Keratinocyte (primary cell): ENCODE measurements at regions not wholly inside any gene's neighbourhood (a gene's known extent, or its start where the extent isn't known, plus 50 kb on each side); places are given as distances from the start of the nearest gene placed in this dataset.

ENCODE experiments used
- DNase-seq: peaks from one replicate; pipeline ENCODE4 v3.0.0-alpha.2; 2011; ENCODE audit warnings: low read depth, missing footprints, low spot score
- FAIRE-seq: peaks from 2 replicates; lab custom pipeline; 2011; peaks lifted over from hg19 to GRCh38; lab: Jason Lieb, UNC
- H2AFZ ChIP-seq: 2 replicates; pipeline ENCODE4 v1.6.0; 2012; ENCODE audit warnings: low read length, control low read depth, inconsistent platforms; ENCODE audit not compliant: control insufficient read depth
- H3K27ac ChIP-seq: 2 replicates; pipeline ENCODE4 v1.5.1; 2011; ENCODE audit warnings: low read length; ENCODE audit not compliant: control insufficient read depth, insufficient read depth
- H3K27me3 ChIP-seq: 3 replicates; pipeline ENCODE4 v1.6.0; 2011; ENCODE audit warnings: low read length; ENCODE audit not compliant: control insufficient read depth, insufficient read depth; ENCODE audit errors: extremely low read depth
- H3K36me3 ChIP-seq, 2 experiments: 2 replicates in 1 of 2; 3 replicates in 1 of 2; pipeline ENCODE4 v1.5.1; 2011; ENCODE audit warnings: low read length in 2 of 2, mild to moderate bottlenecking in 1 of 2; ENCODE audit not compliant: control insufficient read depth in 2 of 2, insufficient read depth in 2 of 2; ENCODE audit errors: extremely low read depth in 1 of 2
- H3K4me1 ChIP-seq: 3 replicates; pipeline ENCODE4 v1.5.1; 2011; ENCODE audit warnings: low read length; ENCODE audit not compliant: control insufficient read depth, insufficient read depth; ENCODE audit errors: extremely low read depth
- H3K4me2 ChIP-seq: 3 replicates; pipeline ENCODE4 v1.6.0; 2011; ENCODE audit warnings: low read depth, low read length; ENCODE audit not compliant: control insufficient read depth, insufficient read depth; ENCODE audit errors: extremely low read depth
- H3K4me3 ChIP-seq, 3 experiments: fragments of 200-600 bp in 1 of 3; sonication (generic) in 1 of 3; 2 replicates in 2 of 3; 3 replicates in 1 of 3; pipeline ENCODE4 v1.5.1; 2011 to 2016; ENCODE audit warnings: low read length in 3 of 3, mild to moderate bottlenecking in 3 of 3, control low read depth in 2 of 3, inconsistent platforms in 1 of 3, low read depth in 1 of 3, mixed read lengths in 1 of 3, mixed run types in 1 of 3, moderate library complexity in 1 of 3; ENCODE audit not compliant: control insufficient read depth in 2 of 3, insufficient read depth in 2 of 3; ENCODE audit errors: extremely low read depth in 1 of 3
- H3K79me2 ChIP-seq: 2 replicates; pipeline ENCODE4 v1.6.0; 2012; ENCODE audit warnings: low read length; ENCODE audit not compliant: control insufficient read depth, insufficient read depth
- H3K9ac ChIP-seq: 3 replicates; pipeline ENCODE4 v1.6.0; 2011; ENCODE audit warnings: low read length; ENCODE audit not compliant: control insufficient read depth, insufficient read depth; ENCODE audit errors: extremely low read depth
- H3K9me1 ChIP-seq: 3 replicates; pipeline ENCODE4 v1.6.0; 2011; ENCODE audit warnings: low read length; ENCODE audit not compliant: control insufficient read depth, insufficient read depth; ENCODE audit errors: extremely low read depth
- H3K9me3 ChIP-seq: 2 replicates; pipeline ENCODE4 v1.5.1; 2012; ENCODE audit warnings: low read depth, low read length; ENCODE audit not compliant: control insufficient read depth
- H4K20me1 ChIP-seq: 3 replicates; pipeline ENCODE4 v1.6.0; 2011; ENCODE audit warnings: low read length; ENCODE audit not compliant: control insufficient read depth, insufficient read depth; ENCODE audit errors: extremely low read depth
- CTCF ChIP-seq, 3 experiments: IDR thresholded peaks in 1 of 3; conservative IDR thresholded peaks in 1 of 3; optimal IDR thresholded peaks in 1 of 3; 2 replicates in 2 of 3; 3 replicates in 1 of 3; pipeline versions ENCODE3 to v1.5.1; 2011; ENCODE audit warnings: low read length in 3 of 3, mild to moderate bottlenecking in 3 of 3, moderate library complexity in 2 of 3, control low read depth in 1 of 3, inconsistent platforms in 1 of 3; ENCODE audit not compliant: insufficient read depth in 2 of 3; ENCODE audit errors: extremely low read depth in 1 of 3
- EZH2 ChIP-seq: IDR thresholded peaks from one replicate; pipeline ENCODE4 v1.6.1; 2012; ENCODE audit warnings: inconsistent platforms, mild to moderate bottlenecking, low read length, moderate library complexity
- dilution Hi-C: fragments of 300-500 bp; cut with MboI; formaldehyde crosslinking; loops from one replicate; pipeline ENCODE4 v1.7.0; 2020; ENCODE audit warnings: low sequenced_read_pairs; ENCODE audit not compliant: extremely low pct_ligation_motif_present

- Histone ChIP-seq H3K79me2 (no peaks in the 10 kb centered on the region), H4K20me1 (no peaks in the 10 kb centered on the region), H3K9me3 (peaks cover 17% of the 10 kb centered on the region), H3K4me1 (no peaks in the 10 kb centered on the region), H3K27me3 (no peaks in the 10 kb centered on the region), H3K4me2 (no peak overlapping the region), H3K9me1 (no peaks in the 10 kb centered on the region), H3K9ac (no peak overlapping the region), H3K36me3 (no peaks in the 10 kb centered on the region), H2AFZ (no peak overlapping the region), H3K4me3 (no peak overlapping the region), H3K27ac (no peak overlapping the region)
- FAIRE-seq: no peak
- TF ChIP-seq EZH2 (no peak), CTCF (optimal IDR thresholded peaks at IDR 0.05 in 1 of 3, IDR thresholded peaks at IDR 0.05 in 1 of 3, conservative IDR thresholded peaks at IDR 0.05 in 1 of 3; ENCODE audit: extremely low read depth in 1 of 3, insufficient read depth in 2 of 3, low read length in 3 of 3) (no peak)
- dilution Hi-C loops: no loop called here
- no peak for DNase-seq
Observed at GRCh38 chr1:2886631-2887030, 85.1 kb upstream of the TTC34 start.

GRCh38 chr1:2887941-2888855 lies 86.7 kb upstream of the TTC34 start:
- Histone ChIP-seq H3K9ac (no peak overlapping the region), H3K4me3 (no peak overlapping the region), H3K27me3 (no peaks in the 10 kb centered on the region), H2AFZ (no peak overlapping the region), H3K27ac (no peak overlapping the region), H3K4me2 (no peak overlapping the region), H3K79me2 (no peaks in the 10 kb centered on the region), H3K9me1 (no peaks in the 10 kb centered on the region), H3K36me3 (no peaks in the 10 kb centered on the region), H3K9me3 (peaks cover 17% of the 10 kb centered on the region), H3K4me1 (no peaks in the 10 kb centered on the region), H4K20me1 (no peaks in the 10 kb centered on the region)
- FAIRE-seq: no peak
- DNase-seq: no peak
- dilution Hi-C loops: no loop called here
- TF ChIP-seq CTCF (optimal IDR thresholded peaks at IDR 0.05 in 1 of 3, IDR thresholded peaks at IDR 0.05 in 1 of 3, conservative IDR thresholded peaks at IDR 0.05 in 1 of 3; ENCODE audit: extremely low read depth in 1 of 3, insufficient read depth in 2 of 3, low read length in 3 of 3) (no peak), EZH2 (no peak)
